Islet of Langerhans (tissue), 1 donor: ENCODE measurements at regions not wholly inside any gene's neighbourhood (a gene's known extent, or its start where the extent isn't known, plus 50 kb on each side); places are given as distances from the start of the nearest gene placed in this dataset.
"Not testable (repeated sequence)": the region's sequence is repeated elsewhere in the genome, so short reads cannot be mapped to it uniquely, and the experiment has no call there.

Experiments used
- FAIRE-seq: peaks from one replicate; lab custom pipeline; 2011; peaks lifted over from hg19 to GRCh38; lab: Jason Lieb, UNC

- FAIRE-seq = no peak
These were observed 1431.3 kb upstream of the CDH8 start for GRCh38 chr16:63467513-63467912.

GRCh38 chr16:63462316-63462715 is 1426.1 kb upstream of the CDH8 start:
- FAIRE-seq = no peak

GRCh38 chr16:63461248-63461841 is 1425.1 kb upstream of the CDH8 start:
- FAIRE-seq = peak; percentile 95

DNA sequence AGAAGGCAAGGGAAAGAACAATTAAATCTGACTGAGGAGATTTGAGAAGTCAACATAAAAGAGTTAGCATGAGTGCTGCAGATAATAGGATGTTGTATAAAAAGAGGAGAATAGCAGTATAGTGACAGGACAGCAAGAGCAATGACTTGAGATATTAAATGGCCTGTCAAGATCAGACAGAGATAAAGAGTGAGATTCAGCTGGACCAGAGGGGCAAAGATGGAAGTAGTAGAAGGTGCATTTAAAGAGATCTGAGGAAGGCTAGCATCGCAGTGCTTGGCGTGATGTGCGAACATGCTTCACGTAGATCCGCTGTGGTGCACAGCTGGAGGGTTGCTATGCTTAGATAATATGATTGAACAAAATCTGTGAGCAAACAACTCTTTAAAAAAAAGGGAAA is 1422.6 kb upstream of the CDH8 start:
- FAIRE-seq = no peak

DNA sequence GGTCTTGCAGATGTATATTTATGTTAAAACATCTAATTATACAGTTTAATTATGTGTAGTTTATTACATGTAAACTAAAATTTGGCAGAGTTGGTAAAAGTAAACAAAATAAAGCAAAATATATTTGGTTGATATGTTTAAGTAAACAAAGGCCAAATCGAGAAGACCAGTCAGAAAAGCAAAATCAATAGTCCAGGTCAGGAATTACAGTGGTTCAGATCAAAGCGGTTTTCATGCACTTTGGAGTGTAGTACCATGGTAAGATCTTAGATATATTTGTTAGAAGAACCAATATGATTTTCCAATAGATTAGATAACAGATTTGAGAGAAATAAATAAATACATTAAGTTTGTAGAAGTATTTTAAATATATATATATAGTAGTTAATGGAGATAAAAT is 1421.6 kb upstream of the CDH8 start:
- no peak for FAIRE-seq

GRCh38 chr16:63453261-63453660 is 1417.0 kb upstream of the CDH8 start:
- no peak for FAIRE-seq

- FAIRE-seq = no peak
These were observed 1410.9 kb upstream of the CDH8 start for GRCh38 chr16:63447121-63447520.

DNA sequence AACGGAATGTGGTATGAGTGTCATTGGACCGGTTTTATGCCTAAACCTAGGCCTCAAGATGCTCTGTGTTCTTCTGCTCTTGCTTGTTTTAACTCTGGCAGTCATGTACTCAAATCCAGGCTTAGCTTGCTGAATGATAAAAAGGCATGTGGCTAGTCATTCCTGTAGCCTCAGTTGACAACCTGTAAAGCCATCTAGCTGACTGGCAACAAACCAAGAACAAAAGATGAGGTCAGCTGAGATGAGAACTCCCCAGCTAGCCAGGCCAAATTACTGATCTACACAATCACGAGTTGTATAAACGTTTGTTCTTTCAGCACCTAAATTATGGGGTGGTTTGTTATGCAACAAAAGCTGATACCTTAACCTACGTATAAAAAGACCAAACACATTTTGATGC is 1406.0 kb upstream of the CDH8 start:
- FAIRE-seq = no peak

DNA sequence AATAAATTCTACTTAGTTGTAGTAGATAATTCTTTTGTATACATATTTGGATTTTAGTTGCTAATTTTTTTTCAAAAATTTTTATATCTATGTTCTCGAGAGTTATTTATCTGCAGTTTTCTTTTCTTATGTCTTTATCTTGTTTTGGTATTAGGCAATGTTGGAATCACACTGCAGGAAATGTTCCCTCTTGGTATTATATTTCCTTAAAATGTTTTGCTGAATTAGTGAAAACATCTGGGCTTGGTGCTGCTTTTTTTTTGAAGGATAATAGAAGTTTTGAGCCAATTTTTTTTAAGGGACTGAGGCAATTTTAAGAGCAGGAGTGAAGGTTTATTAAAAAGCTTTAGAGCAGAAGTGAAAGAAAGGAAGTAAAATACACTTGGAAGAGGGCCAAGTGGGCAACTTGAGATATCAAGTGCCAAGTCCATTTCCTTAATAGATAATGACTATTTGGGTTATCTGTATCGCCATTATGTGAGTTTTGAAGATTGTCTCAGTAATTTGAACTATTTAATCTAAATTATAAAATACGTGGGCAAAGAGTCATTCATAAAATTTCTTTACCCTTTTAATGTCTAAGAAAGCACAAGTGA is 1390.1 kb upstream of the CDH8 start:
- no peak for FAIRE-seq

- FAIRE-seq = no peak
These were observed 1386.5 kb upstream of the CDH8 start for GRCh38 chr16:63422715-63423114.

DNA sequence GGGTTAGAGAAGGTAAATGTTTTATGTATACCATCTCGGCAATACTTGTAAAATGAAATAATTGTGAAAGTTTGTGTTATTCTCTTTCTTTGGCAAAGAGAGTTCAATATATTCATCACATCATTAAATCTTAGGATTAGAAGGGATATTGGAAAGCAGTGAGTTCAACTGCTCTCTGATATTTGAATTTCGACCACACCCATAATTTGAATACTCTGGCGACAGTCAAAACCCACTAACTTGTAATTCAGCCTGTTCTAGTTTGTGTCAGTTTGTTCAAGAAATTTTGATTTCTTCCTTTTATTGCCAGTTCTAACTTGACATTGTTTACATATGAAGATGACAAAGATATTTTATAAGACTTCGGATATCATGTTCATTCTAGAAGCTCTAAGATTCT is 1380.5 kb upstream of the CDH8 start:
- no peak for FAIRE-seq

DNA sequence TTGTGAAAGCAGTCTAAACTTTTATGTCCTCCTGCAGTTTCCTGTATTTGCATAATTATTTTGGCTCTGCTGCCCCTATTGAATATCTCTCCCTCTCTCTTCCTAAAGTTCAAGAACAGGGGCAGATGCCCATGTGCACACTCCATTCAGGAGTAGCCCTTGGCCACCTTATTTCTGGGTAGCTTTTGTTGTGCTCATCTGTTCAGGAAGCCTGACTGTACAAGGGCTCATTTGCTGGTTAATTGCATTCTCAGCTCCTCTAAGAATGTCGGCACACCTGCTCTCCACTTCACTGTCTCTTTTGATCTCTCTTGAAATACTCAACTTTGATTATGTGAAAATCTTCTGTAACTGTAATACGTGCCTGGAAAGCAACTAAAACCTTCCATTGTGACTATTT is 1378.8 kb upstream of the CDH8 start:
- FAIRE-seq = no peak

- no peak for FAIRE-seq
These were observed 1374.4 kb upstream of the CDH8 start for GRCh38 chr16:63410594-63410993.

DNA sequence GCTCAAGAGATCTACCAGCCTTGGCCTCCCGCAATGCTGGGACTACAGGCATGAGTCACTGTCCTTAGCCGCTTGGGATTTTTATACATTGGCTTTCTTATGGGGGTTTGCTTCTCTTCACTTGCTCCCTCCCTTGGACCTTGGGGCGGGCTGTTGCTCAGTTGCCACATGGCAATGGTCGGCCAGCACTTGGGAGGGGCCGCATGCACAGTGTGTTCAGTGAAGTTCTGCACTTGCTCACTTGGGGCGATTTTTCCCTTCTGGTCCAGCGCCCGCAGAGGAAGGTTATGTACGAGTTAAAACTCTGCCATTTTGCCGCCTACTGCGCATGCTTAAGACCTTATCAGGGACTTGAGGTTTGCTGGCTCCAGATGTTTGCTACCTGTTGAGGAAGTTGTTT is 1367.6 kb upstream of the CDH8 start:
- no peak for FAIRE-seq

DNA sequence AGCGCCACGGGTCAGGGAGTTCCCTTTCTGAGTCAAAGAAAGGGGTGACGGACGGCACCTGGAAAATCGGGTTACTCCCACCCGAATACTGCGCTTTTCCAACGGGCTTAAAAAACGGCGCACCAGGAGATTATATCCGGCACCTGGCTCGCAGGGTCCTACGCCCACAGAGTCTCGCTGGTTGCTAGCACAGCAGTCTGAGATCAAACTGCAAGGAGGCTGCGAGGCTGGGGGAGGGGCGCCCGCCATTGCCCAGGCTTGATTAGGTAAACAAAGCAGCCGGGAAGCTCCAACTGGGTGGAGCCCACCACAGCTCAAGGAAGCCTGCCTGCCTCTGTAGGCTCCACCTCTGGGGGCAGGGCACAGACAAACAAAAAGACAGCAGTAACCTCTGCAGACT is 1352.0 kb upstream of the CDH8 start:
- not testable (repeated sequence) for FAIRE-seq

DNA sequence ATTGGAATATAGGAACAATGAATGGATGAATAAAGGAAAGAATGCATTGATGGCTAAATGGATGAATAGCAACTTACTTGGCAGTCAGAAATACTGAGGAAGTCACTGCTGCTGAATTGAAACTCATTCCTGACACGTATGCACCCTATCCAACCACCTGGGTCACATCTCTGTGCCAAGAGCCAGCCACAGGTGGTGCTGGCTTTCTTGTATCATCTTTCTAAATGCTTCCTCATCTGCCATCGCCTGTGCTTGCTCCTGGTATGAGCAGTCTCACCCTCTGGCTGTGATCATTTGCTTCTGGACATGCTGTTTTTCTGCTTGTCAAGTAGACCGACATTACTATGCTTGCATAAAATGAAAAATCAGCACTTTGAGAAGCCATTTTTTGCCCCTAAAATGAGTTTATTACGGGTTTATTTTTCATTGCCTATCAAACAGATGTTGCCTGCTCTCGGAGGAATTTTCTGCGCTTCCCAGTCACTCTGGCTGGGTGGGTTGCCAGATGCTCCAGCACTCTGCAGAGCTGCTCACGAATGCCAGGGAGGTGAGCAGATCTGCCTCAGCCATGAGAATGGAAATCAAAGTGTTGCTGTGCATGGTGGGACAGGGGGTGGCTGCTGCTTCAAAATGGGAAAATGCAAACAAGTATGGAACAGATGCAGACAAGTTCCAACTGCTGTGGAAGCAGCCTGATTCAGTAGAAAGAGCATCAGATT is 1349.6 kb upstream of the CDH8 start:
- no peak for FAIRE-seq

- FAIRE-seq = no peak
These were observed 1337.5 kb upstream of the CDH8 start for GRCh38 chr16:63373744-63374143.

DNA sequence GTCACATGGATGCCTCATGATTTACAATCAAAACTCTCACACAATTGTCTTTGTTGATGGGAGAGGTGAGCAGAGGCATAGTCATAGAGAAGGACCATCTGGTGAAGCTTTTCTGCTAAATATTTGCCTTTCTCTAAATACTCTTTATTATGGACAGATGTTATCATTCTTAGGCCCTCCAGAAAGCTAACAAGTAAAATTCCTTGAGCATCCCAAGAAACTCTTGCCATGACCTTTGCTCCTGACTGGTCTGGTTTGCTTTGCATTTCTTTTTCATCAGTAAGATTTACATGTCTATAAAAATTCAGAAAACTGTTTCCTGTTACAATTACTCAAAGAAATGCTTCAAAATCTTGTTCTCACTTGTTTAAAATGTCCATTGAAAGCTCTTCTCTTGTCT is 1336.6 kb upstream of the CDH8 start:
- FAIRE-seq = no peak

- no peak for FAIRE-seq
These were observed 1336.0 kb upstream of the CDH8 start for GRCh38 chr16:63372283-63372682.

DNA sequence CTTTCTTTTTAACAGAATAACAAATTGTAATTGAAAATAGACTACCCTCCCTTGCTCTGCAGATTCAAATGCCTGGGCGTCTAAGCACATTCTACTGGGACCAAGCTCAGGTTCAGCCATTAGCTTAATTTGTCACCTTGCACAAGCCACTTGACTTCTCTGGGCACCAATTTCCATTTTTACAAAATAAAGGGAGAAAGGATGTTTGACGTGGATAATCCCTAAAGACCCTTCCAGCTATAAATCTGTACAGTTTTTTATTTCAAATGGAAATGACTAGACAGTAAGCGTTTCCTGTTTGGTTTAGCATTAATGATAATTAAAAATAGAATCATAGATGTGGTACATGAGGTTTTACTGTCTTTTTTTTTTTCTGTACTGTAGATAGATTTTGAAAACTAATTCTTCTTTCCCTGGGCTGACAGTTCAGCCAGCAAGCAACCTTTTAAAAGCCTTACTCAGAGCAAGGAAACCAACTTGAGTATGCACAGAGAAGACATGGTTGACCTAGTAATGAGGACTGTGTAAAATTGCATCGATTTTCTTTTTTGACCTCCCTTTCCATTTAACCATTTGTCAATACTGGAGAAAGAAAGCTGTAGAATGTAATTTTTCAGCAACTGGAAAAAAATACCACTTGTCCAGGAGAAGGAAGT is 1329.5 kb upstream of the CDH8 start:
- peak; percentile 9 for FAIRE-seq

DNA sequence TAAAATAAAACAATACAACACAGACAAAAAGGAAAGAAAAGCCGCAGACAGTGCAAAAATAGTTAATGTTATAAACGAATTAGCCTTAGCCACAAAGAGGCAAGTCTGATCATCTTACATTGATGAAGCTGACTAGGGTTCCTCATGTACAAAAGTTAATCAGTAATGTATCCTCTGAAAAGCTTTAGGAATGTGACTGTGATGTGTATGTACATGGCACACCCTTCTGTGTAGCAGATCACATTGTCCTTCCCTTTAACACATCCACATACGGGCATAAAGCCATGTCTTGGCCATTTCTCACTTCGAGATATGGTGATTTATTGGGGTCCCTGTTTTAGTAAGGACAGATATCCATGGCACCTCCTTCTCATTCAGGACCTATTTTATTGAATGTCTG is 1327.5 kb upstream of the CDH8 start:
- FAIRE-seq = no peak

DNA sequence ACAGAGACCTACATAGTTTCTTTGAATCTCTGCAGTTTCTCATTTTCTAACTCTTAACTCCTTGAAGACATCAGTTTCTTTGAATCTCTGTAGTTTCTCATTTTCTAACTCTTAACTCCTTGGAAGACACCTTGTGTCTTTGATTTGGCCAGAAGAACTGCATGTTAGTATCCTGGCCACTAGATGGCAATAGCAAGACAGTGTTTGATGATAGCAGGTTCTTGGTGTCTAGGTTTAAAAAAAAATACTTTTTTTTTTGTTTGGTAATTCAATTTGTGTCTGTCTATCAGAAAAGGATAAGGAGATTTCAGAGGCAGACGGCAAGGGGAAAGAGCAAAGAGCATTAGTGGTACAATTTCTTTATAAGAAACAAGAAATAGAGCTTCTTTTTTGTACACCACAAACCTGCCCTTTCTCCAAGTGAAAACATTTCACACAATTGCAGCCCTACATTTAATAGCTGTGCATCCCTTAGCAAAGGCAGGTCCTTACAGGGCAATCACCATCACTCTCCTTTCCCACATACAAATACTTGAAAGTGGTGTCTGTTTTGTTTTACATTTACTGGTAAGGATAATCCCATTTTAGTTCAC is 1324.9 kb upstream of the CDH8 start:
- peak; percentile 95 for FAIRE-seq

DNA sequence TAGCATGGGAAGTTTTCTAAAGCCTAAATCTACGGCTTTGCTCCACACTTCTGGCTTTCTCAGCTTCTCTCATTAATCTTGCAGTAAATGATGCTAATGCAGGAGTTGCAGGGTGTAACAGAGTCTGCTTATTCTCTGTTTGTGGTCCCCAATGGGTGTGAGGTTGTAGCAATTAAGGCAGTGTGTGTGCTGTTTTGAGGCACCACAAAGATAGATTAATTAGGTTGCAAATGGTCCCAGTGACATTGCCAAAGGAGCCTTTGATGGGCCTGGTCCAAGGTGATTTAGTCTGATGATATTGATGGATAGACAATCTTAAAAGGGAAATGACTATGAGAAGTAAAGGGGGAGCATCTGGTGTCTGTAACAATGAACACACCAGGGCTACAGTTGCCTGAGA is 1313.7 kb upstream of the CDH8 start:
- no peak for FAIRE-seq
